ENCODE measurements at regions not wholly inside any gene's neighbourhood (a gene's known extent, or its start where the extent isn't known, plus 50 kb on each side); places are given as distances from the start of the nearest gene placed in this dataset.

GRCh38 chr12:105585107-105585506, 254.6 kb downstream of the C12orf75 start (continued):
- TF ChIP-seq ZNF205 (CRISPR knock-in tag; IDR thresholded peaks at IDR 0.05) (no peak), TCF12 (IDR thresholded peaks at IDR 0.05) (no peak), TCF12 (CRISPR knock-in tag; IDR thresholded peaks at IDR 0.05) (no peak), ZNF772 (CRISPR knock-in tag; IDR thresholded peaks at IDR 0.05) (no peak)

GRCh38 chr12:105587237-105587636, 256.7 kb downstream of the C12orf75 start:
- no peak overlapping the region for H3K4me3 ChIP-seq (replicated peaks in 1 of 3; ENCODE audit: insufficient read depth in 1 of 3, low read depth in 2 of 3, low read length in 3 of 3)
- 29% methylated on average over 5 of the region's 5 CpGs for WGBS (ENCODE audit: low lambda C conversion rate)
- no peaks in the 10 kb centered on the region for H3K36me3 ChIP-seq (replicated peaks in 1 of 2; ENCODE audit: control insufficient read depth in 1 of 2, insufficient read depth in 2 of 2, low read length in 2 of 2)
- no peaks in the 10 kb centered on the region for H4K20me1 ChIP-seq (ENCODE audit: insufficient read depth, low read length)
- no peak for ATAC-seq
- peaks cover 0 to 12% of the 10 kb centered on the region in 2 experiments; a peak in 1 of 5 replicates for H3K27me3 ChIP-seq (ENCODE audit: control insufficient read depth in 1 of 2, insufficient read depth in 2 of 2, low read length in 2 of 2)
- in situ Hi-C loops (cut with HindIII; ENCODE audit: extremely low pct_ligation_motif_present, low pct_unique_long_range_greater_than_20kb): no loop called here
- ChIA-PET POLR2A (no interaction called here), CTCF (ENCODE audit: low intra/inter-chr PET ratio, low total read pairs) (no interaction called here)
- no peak overlapping the region for H3K27ac ChIP-seq (ENCODE audit: extremely low read length, insufficient read depth, low read length)
- no peak overlapping the region for H3K9ac ChIP-seq (ENCODE audit: insufficient read depth, low read depth, low read length)
- no peaks in the 10 kb centered on the region for H3K4me1 ChIP-seq (ENCODE audit: insufficient read depth, low read length)
- intact Hi-C loops (cut with micrococcal nuclease; ENCODE audit: unreplicated experiment): no loop called here
- FAIRE-seq: no peak
- H3K9me3 ChIP-seq (ENCODE audit: low read length): no peaks in the 10 kb centered on the region
- no TSS peak for BruUV-seq (replicated peaks)
- no peak overlapping the region for H2AFZ ChIP-seq (ENCODE audit: low read length)
- no peak for DNase-seq (ENCODE audit: low spot score)
- no peak overlapping the region for H3K4me2 ChIP-seq (ENCODE audit: low read depth, low read length)
- no peaks in the 10 kb centered on the region for H3K79me2 ChIP-seq (ENCODE audit: insufficient read depth, low read length)
- TF ChIP-seq JDP2 (CRISPR knock-in tag; IDR thresholded peaks at IDR 0.05; ENCODE audit: borderline replicate concordance) (no peak), ETS1 (CRISPR knock-in tag; IDR thresholded peaks at IDR 0.05) (no peak), THAP9 (CRISPR knock-in tag; IDR thresholded peaks at IDR 0.05; ENCODE audit: borderline replicate concordance) (no peak), ZNF543 (CRISPR knock-in tag; IDR thresholded peaks at IDR 0.05) (no peak)
